Karpas-422 (cell line): ENCODE measurements at regions not wholly inside any gene's neighbourhood (a gene's known extent, or its start where the extent isn't known, plus 50 kb on each side); places are given as distances from the start of the nearest gene placed in this dataset.
"Not testable (repeated sequence)": the region's sequence is repeated elsewhere in the genome, so short reads cannot be mapped to it uniquely, and the experiment has no call there.

ENCODE experiments used
- DNase-seq: peaks from one replicate; pipeline ENCODE4 v3.0.0-alpha.2; 2015
- H2AFZ ChIP-seq: fragments of 200-600 bp; sonication (generic); 2 replicates; pipeline ENCODE4 v1.6.1; 2014; ENCODE audit warnings: antibody characterized with exemption, low read length, mixed read lengths
- H3K27ac ChIP-seq: fragments of 200-600 bp; sonication (generic); 2 replicates; pipeline ENCODE4 v1.5.1; 2014; ENCODE audit warnings: mild to moderate bottlenecking, low read length, moderate library complexity
- H3K27me3 ChIP-seq: fragments of 200-600 bp; sonication (generic); 2 replicates; pipeline ENCODE4 v1.6.1; 2014; ENCODE audit warnings: low read length, mixed read lengths
- H3K36me3 ChIP-seq: fragments of 200-600 bp; sonication (generic); 2 replicates; pipeline ENCODE4 v1.6.1; 2014; ENCODE audit warnings: low read length, mixed read lengths; ENCODE audit not compliant: insufficient read depth
- H3K4me1 ChIP-seq: fragments of 200-600 bp; sonication (generic); 2 replicates; pipeline ENCODE4 v1.6.1; 2014; ENCODE audit warnings: mild to moderate bottlenecking, low read length, mixed read lengths
- H3K4me2 ChIP-seq: fragments of 200-600 bp; sonication (generic); 2 replicates; pipeline ENCODE4 v1.6.1; 2014; ENCODE audit warnings: low read length, low read depth, mild to moderate bottlenecking; ENCODE audit not compliant: poor library complexity, severe bottlenecking
- H3K4me3 ChIP-seq: fragments of 200-600 bp; sonication (generic); 2 replicates; pipeline ENCODE4 v1.5.1; 2014; ENCODE audit warnings: mild to moderate bottlenecking, antibody characterized with exemption, low read length, mixed read lengths
- H3K79me2 ChIP-seq: fragments of 200-600 bp; sonication (generic); 2 replicates; pipeline ENCODE4 v1.6.1; 2014; ENCODE audit warnings: mild to moderate bottlenecking, low read length, mixed read lengths
- H3K9ac ChIP-seq: fragments of 200-600 bp; sonication (generic); 2 replicates; pipeline ENCODE4 v1.6.0; 2014; ENCODE audit warnings: low read length
- H3K9me2 ChIP-seq: fragments of 200-600 bp; sonication (generic), shearing (Covaris generic); replicated peaks from 2 replicates; pipeline ENCODE4 v1.6.0; 2014; ENCODE audit warnings: mild to moderate bottlenecking, low read length, moderate library complexity; ENCODE audit not compliant: insufficient read depth
- H3K9me3 ChIP-seq: fragments of 300-700, 200-600 bp; sonication (generic); 2 replicates; pipeline ENCODE4 v1.6.1; 2014; ENCODE audit warnings: low read length, mixed read lengths
- H4K20me1 ChIP-seq: fragments of 200-600 bp; sonication (generic); 2 replicates; pipeline ENCODE4 v1.6.1; 2014; ENCODE audit warnings: mild to moderate bottlenecking, antibody characterized with exemption, low read length, low read depth; ENCODE audit not compliant: insufficient read depth

DNA sequence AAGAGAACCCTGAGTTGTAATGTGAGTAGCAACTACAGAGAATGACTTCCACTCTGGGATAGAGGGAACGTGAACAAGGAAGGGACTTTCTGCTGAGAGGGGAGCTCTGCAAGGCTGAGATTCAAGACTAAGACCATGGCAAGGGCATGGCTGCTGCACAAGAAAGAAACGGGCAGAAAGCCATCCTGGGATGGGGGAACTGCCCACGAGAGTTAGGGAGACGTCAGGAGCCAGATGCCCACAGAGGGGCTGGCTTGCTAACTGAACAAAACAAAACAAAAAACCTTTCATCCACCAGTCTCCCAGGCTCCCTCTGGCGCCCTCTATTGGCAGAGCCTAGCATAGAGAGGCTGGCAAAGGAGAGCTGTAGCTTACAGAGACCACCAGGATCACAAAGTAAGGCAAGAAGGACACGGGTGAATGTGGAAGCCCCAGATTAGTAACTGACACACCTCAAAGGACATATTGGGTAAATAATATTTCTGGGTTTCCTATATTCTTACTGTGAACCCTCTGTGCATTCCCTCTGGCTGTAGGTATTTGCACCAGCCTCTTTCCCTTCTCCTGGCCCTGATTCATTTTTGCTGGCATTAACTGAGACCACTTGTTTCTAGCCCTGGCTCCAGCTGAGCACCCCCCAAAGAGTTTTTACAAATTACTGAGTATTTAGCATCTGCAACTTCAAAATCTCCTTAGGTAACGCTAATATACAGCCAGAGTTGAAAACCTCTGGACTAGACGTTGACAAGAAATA is 338.3 kb downstream of the EMP1 start:
- Histone ChIP-seq H3K36me3 (no peaks in the 10 kb centered on the region), H3K27me3 (no peaks in the 10 kb centered on the region), H3K4me1 (peaks cover 5% of the 10 kb centered on the region; the same call in 1 of the 2 replicates), H3K27ac (no peak overlapping the region), H3K4me2 (no peak overlapping the region), H3K79me2 (no peaks in the 10 kb centered on the region), H3K9me2 (no peaks in the 10 kb centered on the region), H3K9me3 (no peaks in the 10 kb centered on the region), H3K4me3 (no peak overlapping the region), H2AFZ (no peak overlapping the region), H3K9ac (no peak overlapping the region), H4K20me1 (no peaks in the 10 kb centered on the region)
- peak; percentile 89 for DNase-seq

DNA sequence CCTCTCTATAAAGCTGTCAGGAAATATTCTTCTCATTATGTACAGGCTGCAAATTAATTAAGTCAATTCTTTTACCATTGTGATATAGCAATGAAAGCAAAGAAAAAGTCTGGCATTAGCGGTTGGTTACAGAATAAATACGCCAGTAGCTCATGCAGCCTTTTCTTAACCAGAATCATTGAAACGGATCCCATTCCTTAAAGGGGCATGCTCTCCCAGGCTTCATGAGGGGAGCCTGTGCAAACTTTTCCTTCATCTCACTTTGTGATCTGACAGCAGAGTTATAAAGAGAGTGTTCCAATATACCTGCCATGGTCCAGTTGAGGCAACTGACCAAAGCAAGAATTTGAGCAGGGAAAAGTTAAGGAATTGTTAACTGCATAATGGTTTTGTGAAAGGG is 337.7 kb downstream of the EMP1 start:
- Histone ChIP-seq H3K9me2 (no peaks in the 10 kb centered on the region), H3K27ac (no peak overlapping the region), H3K4me1 (peaks cover 5% of the 10 kb centered on the region; the same call in 1 of the 2 replicates), H3K36me3 (no peaks in the 10 kb centered on the region), H3K27me3 (no peaks in the 10 kb centered on the region), H2AFZ (no peak overlapping the region), H3K4me2 (no peak overlapping the region), H3K9me3 (no peaks in the 10 kb centered on the region), H4K20me1 (no peaks in the 10 kb centered on the region), H3K79me2 (no peaks in the 10 kb centered on the region), H3K9ac (no peak overlapping the region), H3K4me3 (no peak overlapping the region)
- DNase-seq = no peak

DNA sequence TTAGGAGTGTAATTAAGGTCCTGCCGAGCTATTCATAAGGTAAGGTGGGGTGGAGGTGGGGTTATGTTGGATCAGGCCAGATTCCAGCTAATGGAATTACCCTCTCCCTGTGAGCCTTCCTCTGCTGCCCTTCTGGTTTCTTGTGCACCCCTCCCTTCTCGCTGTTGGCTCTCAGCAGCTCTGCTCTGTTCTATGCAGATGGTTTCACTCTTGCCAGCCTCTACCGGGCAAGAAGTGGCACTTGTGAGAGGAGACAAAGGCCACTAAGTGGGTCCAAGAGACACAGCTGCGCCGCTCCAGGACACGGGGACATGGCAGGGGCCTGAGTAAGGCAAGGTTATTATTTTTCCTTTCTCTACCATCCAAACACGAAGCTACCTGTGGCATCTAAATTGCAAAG is 334.4 kb downstream of the EMP1 start:
- no peaks in the 10 kb centered on the region for H3K79me2 ChIP-seq
- H3K36me3 ChIP-seq = no peaks in the 10 kb centered on the region
- H3K9ac ChIP-seq = no peak overlapping the region
- no peak overlapping the region for H3K27ac ChIP-seq
- no peak overlapping the region for H3K4me3 ChIP-seq
- H3K4me1 ChIP-seq = no peaks in the 10 kb centered on the region
- no peaks in the 10 kb centered on the region for H3K9me2 ChIP-seq
- no peaks in the 10 kb centered on the region for H3K9me3 ChIP-seq
- no peak overlapping the region for H2AFZ ChIP-seq
- H3K27me3 ChIP-seq = no peaks in the 10 kb centered on the region
- no peaks in the 10 kb centered on the region for H4K20me1 ChIP-seq
- H3K4me2 ChIP-seq = no peak overlapping the region
- no peak for DNase-seq

DNA sequence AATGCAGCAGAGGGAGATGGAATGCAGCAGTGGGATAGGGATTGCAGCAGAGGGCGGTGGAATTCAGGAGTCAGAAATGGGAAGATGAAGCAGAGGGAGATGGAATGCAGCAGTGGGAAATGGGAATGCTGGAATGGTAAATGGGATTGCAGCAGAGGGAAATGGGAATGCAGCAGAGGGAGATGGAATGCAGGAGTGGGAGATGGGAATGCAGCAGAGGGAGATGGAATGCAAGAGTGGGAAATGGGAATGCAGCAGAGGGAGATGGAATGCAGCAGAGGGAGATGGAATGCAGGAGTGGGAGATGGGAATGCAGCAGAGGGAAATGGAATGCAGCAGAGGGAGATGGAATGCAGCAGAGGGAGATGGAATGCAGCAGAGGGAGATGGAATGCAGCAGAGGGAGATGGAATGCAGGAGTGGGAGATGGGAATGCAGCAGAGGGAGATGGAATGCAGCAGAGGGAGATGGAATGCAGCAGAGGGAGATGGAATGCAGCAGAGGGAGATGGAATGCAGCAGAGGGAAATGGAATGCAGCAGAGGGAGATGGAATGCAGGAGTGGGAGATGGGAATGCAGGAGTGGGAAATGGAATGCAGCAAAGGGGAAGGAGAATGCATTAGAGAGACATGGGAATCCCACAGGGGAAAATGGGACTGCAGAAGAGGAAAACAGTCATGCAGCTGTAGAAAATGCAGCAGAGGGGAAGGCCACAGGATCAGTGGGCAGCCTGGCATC is 329.8 kb downstream of the EMP1 start:
- DNase-seq, H3K36me3 ChIP-seq, H3K4me1 ChIP-seq: not testable (repeated sequence)

DNA sequence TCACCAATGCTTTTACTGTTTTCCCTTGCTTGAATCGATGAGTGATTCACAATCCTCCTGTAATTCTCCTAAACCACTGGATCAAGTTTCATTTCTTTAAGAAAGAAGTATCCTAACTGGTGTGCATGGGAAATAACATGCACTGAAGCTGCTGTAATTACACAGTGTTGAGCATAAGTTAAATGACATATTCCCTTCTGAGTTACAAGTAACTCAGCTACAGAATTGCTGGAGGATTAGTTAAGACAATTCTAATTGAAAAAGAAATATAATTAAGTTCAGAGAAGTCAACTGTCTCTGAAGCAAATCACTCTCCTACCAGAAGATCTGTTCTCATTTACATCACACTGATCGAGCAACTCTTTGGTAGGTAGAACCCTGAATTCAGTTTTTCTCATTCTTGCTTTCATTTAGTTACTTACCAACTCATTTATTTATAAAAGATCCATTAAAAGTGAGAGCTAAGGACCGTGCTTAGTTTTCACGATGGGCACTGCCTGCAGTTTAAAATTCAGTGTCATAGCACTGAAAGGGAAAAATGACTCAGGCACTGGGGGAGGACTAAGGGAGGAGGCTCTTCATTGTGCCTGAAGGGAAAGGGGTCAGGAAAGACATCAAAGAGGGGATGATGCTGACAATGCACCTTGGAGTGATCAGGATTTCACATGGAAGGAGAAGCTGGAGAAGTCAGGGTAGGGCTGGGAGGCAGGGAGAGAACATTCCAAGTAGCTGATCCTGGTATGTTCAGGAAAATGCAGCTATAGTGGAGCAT is 327.2 kb downstream of the EMP1 start:
- no peak overlapping the region for H3K4me2 ChIP-seq
- no peaks in the 10 kb centered on the region for H3K36me3 ChIP-seq
- H3K9ac ChIP-seq = no peak overlapping the region

More for the DNA sequence above, 329.8 kb downstream of the EMP1 start:
- not testable (repeated sequence) for H3K4me3 ChIP-seq, H3K4me2 ChIP-seq, H2AFZ ChIP-seq, H3K27ac ChIP-seq, H3K9me3 ChIP-seq, H4K20me1 ChIP-seq, H3K9me2 ChIP-seq, H3K9ac ChIP-seq, H3K79me2 ChIP-seq, H3K27me3 ChIP-seq

DNA sequence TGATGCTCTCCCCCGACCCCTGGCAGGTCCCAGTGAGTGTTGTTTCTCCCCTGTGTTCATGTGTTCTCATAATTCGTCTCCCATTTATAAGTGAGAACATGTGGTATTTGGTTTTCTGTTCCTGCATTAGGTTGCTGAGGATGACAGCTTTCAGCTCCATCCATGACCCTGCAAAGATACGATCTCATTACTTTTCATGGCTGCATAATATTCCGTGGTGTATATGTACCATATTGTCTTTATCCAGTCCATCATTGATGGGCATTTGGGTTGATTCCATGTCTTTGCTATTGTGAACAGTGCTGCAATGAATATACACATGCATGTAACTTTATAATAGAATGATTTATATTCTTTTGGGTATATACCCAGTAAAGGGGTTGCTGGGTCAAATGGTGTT is 321.5 kb downstream of the EMP1 start:
- not testable (repeated sequence) for H3K27ac ChIP-seq, H3K9me3 ChIP-seq, H3K4me3 ChIP-seq, H3K9me2 ChIP-seq, H2AFZ ChIP-seq, DNase-seq, H3K9ac ChIP-seq, H3K4me2 ChIP-seq, H3K4me1 ChIP-seq, H3K79me2 ChIP-seq, H4K20me1 ChIP-seq, H3K36me3 ChIP-seq, H3K27me3 ChIP-seq

More for the DNA sequence above, 327.2 kb downstream of the EMP1 start:
- Histone ChIP-seq H3K4me3 (no peak overlapping the region), H3K79me2 (no peaks in the 10 kb centered on the region), H3K9me3 (no peaks in the 10 kb centered on the region), H3K4me1 (no peaks in the 10 kb centered on the region), H3K27me3 (no peaks in the 10 kb centered on the region; the same call in 1 of the 2 replicates), H3K9me2 (no peaks in the 10 kb centered on the region), H4K20me1 (no peaks in the 10 kb centered on the region), H2AFZ (no peak overlapping the region), H3K27ac (no peak overlapping the region)
- no peak for DNase-seq

DNA sequence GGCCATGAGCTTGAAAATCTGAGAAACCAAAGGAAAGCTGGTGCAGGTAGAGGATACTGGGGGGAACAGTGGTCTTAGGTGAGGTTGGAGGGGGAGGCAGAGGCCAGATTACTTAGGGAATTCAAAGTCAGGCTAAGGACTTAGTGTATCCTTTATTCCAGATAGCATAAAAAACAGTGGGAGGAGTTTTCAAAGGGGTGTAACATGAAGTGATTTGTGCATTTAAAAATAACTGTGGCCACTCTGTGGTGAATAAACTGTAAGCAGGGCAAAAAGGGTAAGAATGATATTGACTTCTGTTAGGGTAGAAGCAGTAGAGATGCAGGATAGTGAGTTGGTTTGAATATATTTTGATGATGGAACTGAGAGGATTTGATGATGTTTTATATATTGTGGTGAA is 313.2 kb downstream of the EMP1 start:
- Histone ChIP-seq H3K27ac (no peak overlapping the region), H3K4me2 (no peak overlapping the region), H3K4me1 (no peaks in the 10 kb centered on the region), H3K4me3 (no peak overlapping the region), H3K9me3 (peaks cover 5% of the 10 kb centered on the region; the same call in 1 of the 2 replicates), H3K36me3 (no peaks in the 10 kb centered on the region), H3K79me2 (no peaks in the 10 kb centered on the region), H2AFZ (no peak overlapping the region), H3K27me3 (no peaks in the 10 kb centered on the region), H4K20me1 (no peaks in the 10 kb centered on the region), H3K9me2 (no peaks in the 10 kb centered on the region), H3K9ac (no peak overlapping the region)
- DNase-seq = no peak

DNA sequence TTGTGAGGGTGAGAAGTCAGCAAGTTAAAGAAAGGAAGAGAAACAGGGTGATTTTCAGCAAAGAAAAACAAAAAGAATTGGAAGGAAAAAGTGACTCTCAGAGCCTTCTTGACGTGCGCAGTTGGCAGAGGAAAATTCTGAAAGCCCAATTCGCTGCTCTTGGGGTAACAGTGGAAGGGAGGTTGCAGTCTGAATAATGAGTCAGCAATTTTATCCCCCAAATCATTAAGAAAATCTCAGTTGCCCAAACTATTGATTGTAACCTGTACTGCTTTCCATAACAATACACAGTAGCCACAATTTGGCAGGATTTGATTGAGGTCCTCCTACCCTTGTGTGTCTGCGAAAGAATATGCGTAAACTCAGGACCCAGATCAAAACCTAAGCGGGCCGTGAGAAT is 309.1 kb downstream of the EMP1 start:
- no peak overlapping the region for H3K4me2 ChIP-seq
- no peaks in the 10 kb centered on the region for H3K79me2 ChIP-seq
- no peaks in the 10 kb centered on the region for H3K27me3 ChIP-seq
- H2AFZ ChIP-seq = no peak overlapping the region
- no peak overlapping the region for H3K4me3 ChIP-seq
- H4K20me1 ChIP-seq = no peaks in the 10 kb centered on the region
- no peak overlapping the region for H3K9ac ChIP-seq
- no peaks in the 10 kb centered on the region for H3K9me3 ChIP-seq
- no peak overlapping the region for H3K27ac ChIP-seq
- H3K36me3 ChIP-seq = no peaks in the 10 kb centered on the region
- H3K9me2 ChIP-seq = no peaks in the 10 kb centered on the region
- no peaks in the 10 kb centered on the region for H3K4me1 ChIP-seq
- no peak for DNase-seq
